ENCODE measurements at regions not wholly inside any gene's neighbourhood (a gene's known extent, or its start where the extent isn't known, plus 50 kb on each side); places are given as distances from the start of the nearest gene placed in this dataset.

DNA sequence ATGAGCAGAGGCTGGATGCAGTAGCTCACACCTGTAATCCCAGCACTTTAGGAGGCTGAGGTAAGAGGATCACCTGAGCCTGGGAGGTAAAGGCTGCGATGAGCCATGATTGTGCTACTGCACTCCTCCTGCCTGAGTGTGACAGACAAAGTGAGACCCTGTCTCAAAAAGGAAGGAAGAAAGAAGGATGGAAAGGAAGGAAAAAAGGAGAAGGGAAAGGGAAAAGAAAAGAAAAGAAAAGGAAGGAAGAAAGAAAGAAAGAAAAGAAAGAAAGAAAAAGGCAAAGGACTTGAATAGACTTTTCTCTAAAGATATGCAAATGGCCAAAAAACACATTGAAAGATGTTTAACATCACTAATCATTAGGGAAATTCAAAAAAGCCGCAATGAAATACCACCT lies 215.3 kb upstream of the MYLIP start:
- TF ChIP-seq, protein P1, sequence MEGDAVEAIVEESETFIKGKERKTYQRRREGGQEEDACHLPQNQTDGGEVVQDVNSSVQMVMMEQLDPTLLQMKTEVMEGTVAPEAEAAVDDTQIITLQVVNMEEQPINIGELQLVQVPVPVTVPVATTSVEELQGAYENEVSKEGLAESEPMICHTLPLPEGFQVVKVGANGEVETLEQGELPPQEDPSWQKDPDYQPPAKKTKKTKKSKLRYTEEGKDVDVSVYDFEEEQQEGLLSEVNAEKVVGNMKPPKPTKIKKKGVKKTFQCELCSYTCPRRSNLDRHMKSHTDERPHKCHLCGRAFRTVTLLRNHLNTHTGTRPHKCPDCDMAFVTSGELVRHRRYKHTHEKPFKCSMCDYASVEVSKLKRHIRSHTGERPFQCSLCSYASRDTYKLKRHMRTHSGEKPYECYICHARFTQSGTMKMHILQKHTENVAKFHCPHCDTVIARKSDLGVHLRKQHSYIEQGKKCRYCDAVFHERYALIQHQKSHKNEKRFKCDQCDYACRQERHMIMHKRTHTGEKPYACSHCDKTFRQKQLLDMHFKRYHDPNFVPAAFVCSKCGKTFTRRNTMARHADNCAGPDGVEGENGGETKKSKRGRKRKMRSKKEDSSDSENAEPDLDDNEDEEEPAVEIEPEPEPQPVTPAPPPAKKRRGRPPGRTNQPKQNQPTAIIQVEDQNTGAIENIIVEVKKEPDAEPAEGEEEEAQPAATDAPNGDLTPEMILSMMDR (IDR thresholded peaks at IDR 0.05; ENCODE audit: insufficient read depth, low read length, poor library complexity, severe bottlenecking), result no peak
- no peak for DNase-seq (ENCODE audit: extremely low read depth, insufficient read length)
- no peaks in the 10 kb centered on the region for H3K36me3 ChIP-seq (ENCODE audit: control insufficient read depth, insufficient read depth, low read length)
- H3K4me3 ChIP-seq (replicated peaks; ENCODE audit: low read depth, low read length), result no peak overlapping the region
- H3K27me3 ChIP-seq (replicated peaks; ENCODE audit: control insufficient read depth, insufficient read depth, low read length), result no peaks in the 10 kb centered on the region

DNA sequence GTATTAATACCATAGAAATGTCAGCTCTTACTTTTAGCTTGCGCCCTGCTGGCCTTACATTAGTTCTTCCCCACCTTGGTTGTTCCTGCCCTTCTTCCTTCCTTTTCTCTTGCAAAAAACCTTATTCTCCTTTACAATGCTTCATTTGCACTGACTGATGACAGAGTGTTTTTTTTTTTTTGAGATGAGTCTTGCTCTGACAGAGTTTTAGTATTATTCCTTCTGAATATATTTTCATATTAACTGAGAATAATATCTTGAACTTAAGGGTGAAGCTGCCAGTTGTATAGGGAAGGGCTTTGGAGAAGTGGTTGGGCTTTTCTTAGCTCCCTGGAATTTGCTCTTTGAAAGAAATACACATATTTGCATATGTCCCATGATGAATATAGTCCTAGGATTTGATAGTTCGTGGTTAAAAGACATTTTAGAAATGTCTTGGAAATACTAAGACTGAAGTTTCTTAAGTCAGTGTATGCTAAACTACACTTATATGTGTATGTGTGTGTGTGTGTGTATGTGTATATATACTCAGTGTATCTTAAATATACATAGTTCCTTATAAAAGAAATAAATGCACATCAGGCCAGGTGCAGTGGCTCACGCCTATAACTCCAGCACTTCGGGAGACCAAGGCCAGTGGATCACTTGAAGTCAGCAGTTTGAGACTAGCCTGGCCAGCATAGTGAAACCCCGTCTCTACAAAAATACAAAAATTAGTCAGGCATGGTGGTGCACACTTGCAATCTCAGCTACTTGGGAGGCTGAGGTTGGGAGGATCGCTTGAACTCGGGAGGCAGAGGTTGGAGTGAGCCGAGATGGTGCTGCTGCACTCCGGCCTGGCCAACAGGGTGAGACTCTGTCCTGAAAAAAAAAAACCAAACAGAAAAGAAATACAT lies 216.1 kb upstream of the MYLIP start:
- DNase-seq (ENCODE audit: extremely low read depth, insufficient read length), result no peak
- H3K4me3 ChIP-seq (replicated peaks; ENCODE audit: low read depth, low read length), result no peak overlapping the region
- TF ChIP-seq, protein P1 (IDR thresholded peaks at IDR 0.05; ENCODE audit: insufficient read depth, low read length, poor library complexity, severe bottlenecking), result no peak
- H3K27me3 ChIP-seq (replicated peaks; ENCODE audit: control insufficient read depth, insufficient read depth, low read length), result no peaks in the 10 kb centered on the region
- no peaks in the 10 kb centered on the region for H3K36me3 ChIP-seq (ENCODE audit: control insufficient read depth, insufficient read depth, low read length)

DNA sequence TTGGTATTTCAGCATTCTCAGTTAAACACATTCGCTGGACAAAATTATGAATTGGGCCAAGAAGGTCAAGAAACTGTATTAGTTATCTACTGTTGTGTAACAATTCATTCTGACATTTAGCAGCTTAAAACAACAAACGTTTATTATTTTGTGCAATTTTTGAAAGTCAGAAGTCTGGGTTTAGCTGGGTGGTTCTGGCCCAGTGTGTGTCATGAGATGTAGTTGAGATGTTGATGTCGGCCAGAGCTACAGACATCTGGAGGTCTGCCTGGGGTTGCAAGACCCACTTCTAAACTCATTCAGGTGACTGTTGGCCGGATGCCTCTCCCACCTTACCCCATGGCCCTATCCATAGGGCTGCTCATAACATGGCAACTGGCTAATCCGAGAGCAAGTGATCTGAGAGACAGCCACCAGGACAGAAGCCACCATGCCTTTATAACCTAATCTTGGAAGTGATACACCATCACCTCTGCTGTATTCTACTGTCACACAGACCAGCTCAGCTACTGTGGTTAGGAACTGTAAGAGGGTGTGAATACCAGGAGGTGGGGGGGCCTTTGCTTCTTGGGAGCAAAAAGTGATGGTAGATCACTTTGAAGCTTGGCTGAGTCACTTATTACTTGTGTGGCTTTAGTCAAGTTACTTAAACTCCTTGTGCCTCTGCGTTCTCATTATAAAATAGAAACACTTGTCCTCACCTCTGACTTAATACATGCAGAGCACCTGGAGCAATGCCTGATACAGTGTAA lies 217.0 kb upstream of the MYLIP start:
- no peak for DNase-seq (ENCODE audit: extremely low read depth, insufficient read length)
- TF ChIP-seq, protein P1 (IDR thresholded peaks at IDR 0.05; ENCODE audit: insufficient read depth, low read length, poor library complexity, severe bottlenecking), result no peak
- H3K4me3 ChIP-seq (replicated peaks; ENCODE audit: low read depth, low read length), result no peak overlapping the region
- no peaks in the 10 kb centered on the region for H3K36me3 ChIP-seq (ENCODE audit: control insufficient read depth, insufficient read depth, low read length)
- no peaks in the 10 kb centered on the region for H3K27me3 ChIP-seq (replicated peaks; ENCODE audit: control insufficient read depth, insufficient read depth, low read length)

DNA sequence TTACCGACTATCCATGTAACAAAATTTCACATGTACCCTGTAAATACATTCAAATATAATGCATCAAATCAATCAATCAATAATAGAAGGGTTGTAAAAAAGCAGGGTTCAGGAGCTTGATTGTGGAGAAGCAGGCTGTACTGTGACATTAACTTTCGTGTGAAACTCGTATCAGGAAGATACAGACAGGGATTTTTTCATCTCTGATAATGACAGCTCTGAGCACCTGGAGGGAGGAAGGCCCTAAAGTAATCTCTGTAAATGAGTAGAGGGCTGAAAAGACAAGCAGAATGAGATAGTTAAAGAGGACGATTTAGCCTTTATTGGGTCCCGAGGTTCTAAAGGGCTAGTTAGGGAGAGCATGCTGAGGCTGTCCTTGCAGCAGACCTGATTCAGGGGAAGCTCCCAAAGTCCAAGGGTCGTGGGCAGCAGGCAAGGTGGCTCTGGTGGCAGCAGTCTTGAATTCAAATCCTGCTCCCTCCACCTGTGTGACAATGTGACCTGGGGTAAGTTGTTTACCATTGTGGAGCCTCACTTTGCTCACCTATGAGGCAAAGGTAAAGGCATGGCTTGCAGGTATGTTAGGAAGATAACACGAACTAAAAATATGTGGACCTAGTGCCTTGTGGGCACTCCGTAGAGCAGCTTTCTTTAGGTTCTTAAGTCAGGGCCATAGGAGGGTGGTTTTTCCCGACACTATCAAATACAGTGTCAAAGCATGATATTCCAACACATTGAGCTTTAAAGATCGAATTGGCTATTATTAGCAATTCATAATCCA lies 219.4 kb upstream of the MYLIP start:
- no peaks in the 10 kb centered on the region for H3K36me3 ChIP-seq (ENCODE audit: control insufficient read depth, insufficient read depth, low read length)
- no peak overlapping the region for H3K4me3 ChIP-seq (replicated peaks; ENCODE audit: low read depth, low read length)
- H3K27me3 ChIP-seq (replicated peaks; ENCODE audit: control insufficient read depth, insufficient read depth, low read length), result no peaks in the 10 kb centered on the region
- DNase-seq (ENCODE audit: extremely low read depth, insufficient read length), result no peak
- TF ChIP-seq, protein P1 (IDR thresholded peaks at IDR 0.05; ENCODE audit: insufficient read depth, low read length, poor library complexity, severe bottlenecking), result no peak

DNA sequence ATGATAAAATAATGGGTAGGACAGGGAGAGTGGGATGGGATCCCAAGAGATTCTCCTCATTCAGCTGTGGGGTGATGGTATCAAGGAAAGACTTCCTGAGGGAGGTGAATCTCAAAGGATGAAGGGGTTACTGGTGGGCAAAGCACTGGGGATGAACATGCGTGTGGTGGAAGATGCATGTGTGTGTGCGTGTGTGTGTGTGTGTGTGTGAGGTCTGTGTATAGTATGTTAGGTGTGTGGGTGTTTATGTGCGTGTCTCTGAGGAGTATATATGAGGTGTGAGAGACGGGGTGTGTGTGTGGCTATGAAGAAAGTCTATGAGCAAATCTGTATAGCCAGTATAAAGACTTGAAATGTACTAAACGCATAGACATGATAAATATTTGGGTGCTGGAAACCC lies 220.0 kb upstream of the MYLIP start:
- H3K36me3 ChIP-seq (ENCODE audit: control insufficient read depth, insufficient read depth, low read length), result no peaks in the 10 kb centered on the region
- no peaks in the 10 kb centered on the region for H3K27me3 ChIP-seq (replicated peaks; ENCODE audit: control insufficient read depth, insufficient read depth, low read length)
- TF ChIP-seq, protein P1 (IDR thresholded peaks at IDR 0.05; ENCODE audit: insufficient read depth, low read length, poor library complexity, severe bottlenecking), result no peak
- no peak for DNase-seq (ENCODE audit: extremely low read depth, insufficient read length)
- H3K4me3 ChIP-seq (replicated peaks; ENCODE audit: low read depth, low read length), result no peak overlapping the region
